NAMALWA (cell line): ENCODE measurements at regions not wholly inside any gene's neighbourhood (a gene's known extent, or its start where the extent isn't known, plus 50 kb on each side); places are given as distances from the start of the nearest gene placed in this dataset.
"Not testable (repeated sequence)": the region's sequence is repeated elsewhere in the genome, so short reads cannot be mapped to it uniquely, and the experiment has no call there.

ENCODE experiments used
- DNase-seq: peaks from one replicate; pipeline ENCODE4 v3.0.0-alpha.2; 2015; ENCODE audit warnings: low spot score

DNA sequence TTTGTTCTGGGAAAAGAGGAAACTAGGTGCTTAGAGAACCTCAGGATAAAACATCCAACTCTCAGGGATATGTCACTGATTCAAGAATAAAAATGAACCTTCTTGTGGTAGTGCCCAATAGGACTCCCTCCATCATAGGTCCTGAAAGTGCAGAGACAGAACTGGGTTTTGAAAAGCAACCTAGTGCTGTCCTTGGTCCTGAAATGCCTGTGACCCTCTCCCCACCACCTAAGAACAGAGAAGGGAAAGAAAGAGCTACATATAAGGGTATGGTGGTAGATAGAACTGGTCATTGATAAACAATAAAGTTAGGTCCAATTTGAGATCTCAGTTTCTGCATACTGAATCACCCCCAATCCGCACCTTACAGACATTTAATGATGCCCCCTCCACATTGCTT, 953.3 kb downstream of the XPNPEP1 start:
- DNase-seq, result peak; percentile 35

DNA sequence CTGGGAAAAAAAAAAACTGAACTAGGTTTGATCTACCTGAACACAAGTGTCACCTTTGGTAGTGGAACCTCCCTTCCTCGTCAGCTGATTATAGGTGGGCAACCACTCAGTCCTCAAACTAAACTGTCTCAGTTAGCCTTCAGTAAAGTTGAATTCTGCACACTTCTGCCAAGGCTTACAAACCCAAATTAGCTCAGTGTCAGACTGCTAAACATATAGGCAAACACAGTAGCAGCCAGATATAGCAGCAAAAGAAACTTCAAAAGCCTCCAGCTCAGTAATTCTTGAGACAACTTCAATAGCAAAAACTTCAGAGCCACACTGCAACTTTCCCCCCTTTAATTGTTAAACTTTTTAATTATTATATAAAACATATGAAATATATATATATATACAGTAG, 956.9 kb downstream of the XPNPEP1 start:
- DNase-seq, result no peak

DNA sequence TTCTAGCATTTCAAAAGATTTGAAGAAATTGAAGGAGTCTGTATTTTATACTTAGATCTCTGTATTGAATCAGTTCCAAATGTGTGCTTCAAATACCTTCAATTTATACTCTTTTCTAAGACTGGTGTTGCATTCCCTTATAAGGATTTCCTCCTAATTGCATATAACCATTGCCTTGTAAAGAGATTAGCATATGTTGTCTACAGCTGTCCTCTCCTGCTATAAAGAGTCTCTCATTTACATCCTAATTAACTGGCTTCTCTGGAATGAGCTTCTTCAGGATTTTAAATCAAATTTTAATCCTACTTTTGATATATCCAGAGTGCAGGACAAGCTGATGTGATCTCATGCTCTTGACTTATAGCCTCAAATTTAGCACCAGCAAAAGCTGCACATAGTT, 957.3 kb downstream of the XPNPEP1 start:
- DNase-seq, result no peak

DNA sequence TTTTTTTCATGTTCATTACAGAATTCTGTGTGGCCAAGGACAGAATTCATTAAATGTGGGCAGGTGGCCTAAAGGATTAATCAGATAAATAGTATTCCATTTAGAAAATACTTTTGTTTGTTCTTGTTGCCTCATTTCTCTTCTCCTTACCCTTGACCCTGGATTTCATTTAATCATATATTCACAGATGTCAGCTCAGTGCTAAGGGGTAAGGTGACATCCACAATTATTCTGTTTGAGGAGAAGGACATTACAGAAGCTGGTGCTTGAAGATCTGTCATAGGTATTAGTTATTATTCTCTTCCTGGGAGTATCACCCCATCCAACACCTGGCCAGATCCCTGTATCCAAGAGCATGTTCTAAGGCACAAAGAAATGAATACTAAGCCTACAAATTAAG, 961.1 kb downstream of the XPNPEP1 start:
- no peak for DNase-seq

DNA sequence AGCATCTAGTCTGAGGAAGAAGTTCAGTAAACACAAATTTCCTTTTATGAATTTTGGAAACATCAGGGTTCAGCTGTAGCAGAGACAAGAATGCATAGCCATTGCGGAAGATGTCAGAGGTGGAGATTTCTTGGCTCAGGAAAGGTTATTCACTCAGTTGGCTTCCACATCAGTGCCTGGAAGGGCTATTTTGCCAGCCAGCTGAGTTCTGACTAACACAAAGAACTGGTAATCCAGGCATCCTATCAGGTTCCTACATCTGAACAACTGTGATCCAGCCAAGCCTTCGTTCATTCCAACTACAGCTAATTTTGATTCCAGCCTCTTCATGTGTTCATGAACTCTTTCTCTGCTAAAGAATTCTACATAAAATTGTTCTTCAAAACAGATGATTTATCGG, 965.6 kb downstream of the XPNPEP1 start:
- DNase-seq, result no peak

DNA sequence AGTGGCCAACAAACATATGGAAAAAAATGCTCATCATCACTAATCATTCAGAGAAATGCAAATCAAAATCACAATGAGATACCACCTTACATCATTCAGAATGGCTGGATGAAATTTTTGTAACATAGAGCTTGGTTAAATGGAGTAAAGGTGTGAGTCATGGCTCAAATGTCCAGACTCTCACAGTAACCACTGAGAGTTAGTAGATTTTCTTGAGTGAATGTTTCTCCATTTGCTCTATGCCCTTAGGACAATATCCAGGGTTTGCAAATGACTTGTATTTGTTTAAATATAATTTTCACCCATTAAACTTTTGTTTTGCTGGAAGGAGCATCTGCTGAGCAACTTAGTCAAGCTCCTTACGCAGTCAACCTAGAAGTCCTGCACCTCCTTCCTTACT, 967.2 kb downstream of the XPNPEP1 start:
- no peak for DNase-seq

DNA sequence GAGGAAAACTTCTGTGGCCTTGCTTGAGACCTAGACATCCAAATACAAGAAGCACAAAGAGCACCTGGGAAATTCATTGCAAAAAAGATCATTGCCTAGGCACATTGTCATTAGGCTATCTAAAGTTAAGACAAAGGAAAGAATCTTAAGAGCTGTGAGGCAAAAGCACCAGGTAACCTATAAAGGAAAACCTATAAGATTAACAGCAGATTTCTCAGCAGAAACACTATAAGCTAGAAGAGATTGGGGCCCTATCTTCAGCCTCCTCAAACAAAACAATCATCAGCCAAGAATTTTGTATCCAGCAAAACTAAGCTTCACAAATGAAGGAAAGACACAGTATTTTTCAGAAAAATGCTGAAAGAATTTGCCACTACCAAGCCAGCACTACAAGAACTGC, 1003.3 kb downstream of the XPNPEP1 start:
- DNase-seq, result not testable (repeated sequence)

DNA sequence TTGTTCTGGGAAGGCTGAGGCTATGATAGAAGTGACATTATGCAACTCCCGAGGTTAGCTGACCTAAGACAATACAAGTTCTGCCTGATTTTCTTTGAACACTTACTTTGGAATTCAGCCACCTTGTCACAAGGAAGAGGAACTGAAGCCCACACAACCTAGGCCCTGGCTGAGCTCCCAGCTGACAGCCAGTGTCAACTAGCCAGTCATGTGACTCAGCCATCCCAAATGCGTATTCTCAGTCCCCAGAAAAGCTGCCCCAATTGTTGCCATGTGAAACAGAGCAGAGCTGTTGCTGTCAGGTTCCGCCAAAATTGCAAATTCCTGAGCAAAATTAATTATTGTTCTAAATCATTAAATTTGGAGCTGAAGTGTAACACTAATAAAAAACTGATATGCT, 1010.0 kb downstream of the XPNPEP1 start:
- no peak for DNase-seq

DNA sequence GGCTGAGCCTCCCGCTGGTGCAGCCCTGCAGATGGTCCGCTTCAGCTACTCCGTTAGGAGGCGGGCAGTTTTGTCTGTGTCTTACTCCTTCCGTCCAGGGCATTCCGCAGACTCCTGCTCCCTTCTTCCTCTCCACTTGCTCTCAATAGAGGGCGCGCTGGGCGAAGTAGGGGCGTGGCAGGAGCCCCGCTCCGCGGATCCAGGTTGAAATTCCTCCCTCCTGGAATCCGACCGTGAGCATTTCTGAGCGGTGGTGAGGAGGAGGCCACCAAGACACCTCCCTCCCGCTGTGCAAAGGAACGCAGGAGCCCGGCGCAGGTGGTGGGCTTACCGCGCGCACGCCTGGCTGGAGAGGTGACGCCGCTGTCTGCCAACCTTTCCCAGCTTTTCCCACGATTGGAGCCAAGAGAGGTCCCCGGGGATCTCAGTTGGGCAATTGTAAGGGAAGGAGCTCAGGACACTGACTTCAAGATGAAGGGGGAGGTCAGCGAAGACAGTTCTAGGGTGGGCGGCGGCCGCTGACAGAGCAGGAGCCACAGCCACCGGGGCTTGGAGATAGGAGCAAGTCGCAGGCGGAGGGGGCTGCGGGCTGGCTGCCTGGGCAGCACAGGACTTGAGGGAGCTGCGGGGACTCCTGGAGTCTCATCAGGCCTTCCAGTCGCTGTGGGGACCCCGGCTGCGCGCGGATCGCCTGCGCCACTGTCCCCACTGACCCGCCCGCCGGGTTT, 1011.3 kb downstream of the XPNPEP1 start:
- DNase-seq, result no peak

DNA sequence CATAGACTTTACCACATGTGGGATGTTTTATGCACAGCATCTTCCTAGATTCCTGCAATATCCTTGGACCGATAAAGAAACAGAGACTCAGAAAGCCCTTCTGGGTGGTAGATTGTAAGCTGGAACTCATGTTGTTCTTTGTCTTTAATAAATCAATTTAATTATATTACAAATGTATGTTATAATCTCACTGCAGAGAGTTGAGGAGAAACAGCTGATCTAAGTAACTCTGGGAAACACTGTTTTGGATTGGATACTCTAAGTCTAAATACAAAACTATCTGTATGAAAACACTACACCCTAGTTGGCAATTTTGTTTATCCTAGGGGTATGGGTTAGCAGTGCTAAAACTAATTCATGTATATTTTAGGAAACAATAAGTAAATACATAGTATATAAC, 1015.2 kb downstream of the XPNPEP1 start:
- no peak for DNase-seq

DNA sequence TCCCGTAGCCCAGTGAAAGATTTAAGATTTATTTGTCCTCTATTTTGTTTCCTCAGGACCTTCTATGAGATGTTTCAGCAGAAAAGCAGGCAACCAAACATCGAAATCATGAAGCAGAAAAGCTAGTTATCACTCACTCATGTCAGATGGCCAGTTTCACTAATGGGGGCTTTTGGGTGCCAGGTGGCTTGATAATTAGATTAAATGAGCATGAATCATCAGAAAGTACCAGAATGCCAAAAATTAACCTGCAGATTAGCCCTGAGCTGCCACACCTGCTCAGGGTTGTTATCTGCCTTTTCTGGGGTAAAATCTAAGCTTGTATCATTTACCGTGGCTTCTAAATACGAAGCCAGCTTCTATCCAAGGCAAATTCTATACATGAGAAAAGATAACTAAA, 1017.5 kb downstream of the XPNPEP1 start:
- no peak for DNase-seq

DNA sequence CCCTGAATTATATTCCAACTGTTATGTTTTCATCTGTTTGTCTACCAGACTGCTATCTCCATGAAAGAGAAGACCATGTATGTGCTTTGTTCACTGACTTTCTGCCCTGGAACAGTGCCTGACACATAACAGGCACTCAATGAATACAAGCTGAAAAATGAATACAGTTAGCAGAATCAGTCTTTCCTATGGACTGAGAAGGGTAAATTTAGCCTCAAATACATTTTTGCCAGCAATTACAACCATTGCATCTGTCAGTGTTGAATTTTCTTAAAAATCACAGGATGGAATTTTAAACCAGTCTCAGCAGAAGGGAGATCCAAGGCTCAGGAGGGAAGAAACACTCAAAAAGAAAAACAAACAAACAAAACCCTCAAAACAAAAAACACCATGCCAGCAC, 1018.1 kb downstream of the XPNPEP1 start:
- no peak for DNase-seq

DNA sequence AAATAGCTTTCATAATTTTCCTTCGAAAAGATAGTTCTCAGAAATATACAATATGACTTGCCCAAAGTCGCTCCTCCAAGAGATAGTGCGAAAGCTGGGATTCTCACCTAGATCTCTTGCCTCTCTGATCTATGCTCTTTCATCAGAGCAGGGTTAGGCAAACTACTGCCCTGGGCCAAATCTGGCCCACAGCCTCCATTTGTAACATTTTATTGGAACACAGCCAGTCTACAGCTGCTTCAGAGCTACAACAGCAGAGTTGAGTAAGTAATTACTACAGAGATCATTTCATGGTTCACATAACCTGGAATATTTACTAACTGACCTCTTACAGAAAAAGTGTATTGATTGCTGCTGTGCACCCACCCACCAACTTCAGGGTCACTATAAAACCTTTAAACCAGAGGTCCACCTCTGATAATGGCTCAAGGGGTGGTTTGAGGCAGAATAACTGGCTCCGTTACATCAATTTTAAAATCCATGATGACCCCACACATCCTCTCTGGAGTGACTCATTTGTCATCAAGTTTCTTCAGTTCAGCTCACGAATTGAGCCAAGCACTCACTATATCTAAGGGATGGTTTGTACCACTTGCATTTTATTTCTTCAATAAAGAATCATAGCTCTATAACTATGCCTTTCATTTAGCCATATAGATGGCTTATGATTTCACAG, 1019.0 kb downstream of the XPNPEP1 start:
- no peak for DNase-seq

DNA sequence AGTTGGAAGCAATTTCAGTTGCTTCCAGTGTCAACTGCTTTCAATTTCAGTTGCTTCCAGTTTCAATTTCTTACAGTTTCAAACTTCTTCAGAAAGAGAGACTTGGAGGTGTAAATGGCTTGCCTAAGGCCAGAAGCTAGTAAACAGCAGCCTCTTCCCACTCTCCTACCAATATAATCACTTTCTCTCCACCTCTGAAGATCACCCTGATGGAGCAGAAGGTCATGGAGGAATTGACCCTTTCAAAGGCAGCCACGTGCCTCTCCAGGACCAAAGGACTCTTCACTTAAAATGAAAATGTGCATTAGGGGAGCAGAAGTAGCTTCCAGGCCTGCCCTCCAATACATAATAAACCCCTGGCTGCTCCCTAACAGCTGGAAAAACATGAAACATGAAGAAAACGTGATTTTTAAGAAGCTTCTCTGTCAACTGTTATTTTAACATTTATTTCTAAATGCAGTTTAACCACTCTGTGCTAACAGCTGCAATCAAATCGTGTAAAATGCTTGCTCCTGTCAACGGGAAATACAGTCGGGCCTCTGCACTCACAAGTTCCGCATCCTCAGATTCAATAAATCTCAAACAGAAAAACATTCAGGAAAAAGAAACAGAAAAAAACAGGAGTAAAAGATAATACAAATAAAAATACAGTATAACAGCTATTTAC, 1020.6 kb downstream of the XPNPEP1 start:
- no peak for DNase-seq

DNA sequence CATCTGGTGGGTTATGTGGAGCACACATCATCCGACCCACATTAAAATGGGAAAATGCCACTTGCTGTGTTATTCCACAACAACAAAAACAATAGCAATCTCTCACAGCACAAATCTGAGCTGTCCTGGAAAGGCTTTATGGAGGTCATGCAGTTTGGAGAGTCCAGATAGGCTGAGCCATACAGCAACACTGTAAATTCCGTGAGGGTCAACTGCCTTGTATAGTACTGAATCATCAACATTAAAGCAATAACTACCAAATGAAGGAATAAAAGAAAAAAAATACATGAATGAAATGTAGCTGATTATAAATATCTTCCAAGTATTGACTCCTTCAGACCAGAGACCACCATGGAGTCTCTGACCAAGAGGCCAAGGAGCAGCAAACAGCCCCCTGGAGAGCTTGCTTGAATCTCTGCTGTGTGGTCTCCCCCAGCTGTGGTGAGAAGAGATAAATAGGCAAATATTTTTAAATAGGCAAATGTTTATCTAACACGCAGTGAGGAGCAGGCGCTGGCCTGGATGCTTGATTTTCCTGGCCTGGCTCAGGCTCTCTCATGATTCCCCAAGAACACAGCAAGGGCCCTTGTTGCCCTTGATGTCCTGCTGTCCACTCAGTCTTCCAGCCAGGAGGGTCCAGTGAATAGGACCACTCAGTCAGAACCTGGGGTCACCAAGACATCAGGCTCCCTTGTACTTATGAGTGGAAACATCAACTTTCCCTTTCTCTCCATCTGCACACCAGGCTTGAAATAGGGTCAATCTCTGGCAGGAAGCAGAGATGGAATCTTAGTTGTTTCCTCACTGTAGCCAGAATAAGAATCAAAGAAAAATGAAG, 1021.3 kb downstream of the XPNPEP1 start:
- DNase-seq, result no peak

DNA sequence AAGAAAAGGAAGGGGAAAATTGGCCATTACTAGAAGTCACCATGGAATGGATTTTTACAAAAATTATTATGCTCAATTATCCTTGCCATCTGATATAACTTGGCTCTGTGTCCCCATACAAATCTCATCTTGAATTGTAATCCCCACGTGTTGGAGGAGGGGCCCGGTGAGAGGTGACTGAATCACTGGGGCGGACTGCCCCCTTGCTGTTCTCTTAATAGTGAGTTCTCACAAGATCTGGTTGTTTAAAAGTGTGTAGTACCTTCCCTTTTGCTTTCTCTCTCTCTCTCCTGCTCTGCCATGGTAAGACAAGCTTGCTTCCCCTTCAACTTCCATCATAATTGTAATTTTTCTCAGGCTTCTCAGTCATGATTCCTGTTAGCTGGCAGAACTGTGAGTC, 1023.6 kb downstream of the XPNPEP1 start:
- DNase-seq, result no peak

DNA sequence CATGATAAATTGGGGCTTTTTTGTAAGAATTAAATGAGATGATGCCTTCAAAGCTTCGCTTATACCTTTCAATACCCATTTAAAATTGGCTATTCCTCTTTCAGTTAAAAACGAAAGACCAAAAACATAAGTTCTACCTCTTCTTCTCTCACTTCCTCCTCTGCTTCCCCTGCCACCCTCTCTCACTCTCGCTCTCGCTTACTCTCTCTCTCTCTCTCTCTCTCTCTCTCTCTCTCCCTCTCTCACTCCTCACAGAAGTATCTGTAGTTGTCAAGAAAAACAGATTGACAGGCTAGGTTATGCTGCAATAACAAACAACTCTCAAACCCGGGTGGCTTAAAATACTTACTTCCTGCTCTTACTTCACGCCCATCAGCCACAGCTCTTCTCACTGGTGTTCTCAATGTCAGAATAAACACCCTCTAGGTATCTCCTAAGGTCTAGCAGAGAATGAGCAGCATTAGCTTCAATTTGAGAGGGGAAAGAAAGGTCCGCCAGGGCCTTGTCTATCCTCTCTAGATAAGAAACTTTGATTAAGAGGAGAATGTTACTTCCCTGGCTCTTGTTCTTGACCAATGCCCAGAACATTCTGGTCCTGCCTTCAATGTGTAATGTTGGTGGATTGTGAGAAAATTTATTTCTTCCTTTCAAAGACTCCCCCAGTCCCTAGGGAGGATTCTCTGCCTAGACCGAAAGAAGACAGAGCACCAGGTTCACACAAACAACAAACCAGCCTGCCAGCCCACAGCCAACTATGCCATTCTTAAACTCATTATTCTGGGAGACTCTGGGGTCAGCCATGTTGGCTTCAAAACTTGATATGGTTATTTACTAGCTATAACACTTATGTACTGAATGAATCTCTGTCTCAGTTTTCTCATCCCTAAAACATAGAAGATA, 1028.7 kb downstream of the XPNPEP1 start:
- peak; percentile 27 for DNase-seq

DNA sequence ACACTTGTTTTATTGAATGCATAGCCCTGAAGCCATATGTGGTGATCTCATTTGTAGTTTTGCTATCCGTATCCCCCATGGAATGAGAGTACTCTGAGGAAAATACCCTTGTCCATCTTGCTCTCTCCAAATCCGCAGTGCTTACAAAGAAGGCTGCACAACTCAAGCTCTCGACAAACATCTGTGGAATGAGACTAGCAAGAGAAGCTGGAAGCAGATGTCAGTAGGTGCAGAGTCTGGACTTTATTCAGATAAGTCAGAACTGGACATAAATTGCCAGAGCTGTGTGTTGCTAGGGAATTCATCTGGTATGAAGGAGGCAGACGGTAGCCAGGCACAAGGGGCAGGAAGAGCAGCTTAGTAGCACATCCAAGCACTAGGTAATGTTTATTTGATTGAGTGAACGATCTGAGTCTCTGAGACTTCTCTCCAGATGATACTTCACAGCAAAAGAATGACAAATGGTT, 1046.2 kb downstream of the XPNPEP1 start:
- DNase-seq, result no peak

DNA sequence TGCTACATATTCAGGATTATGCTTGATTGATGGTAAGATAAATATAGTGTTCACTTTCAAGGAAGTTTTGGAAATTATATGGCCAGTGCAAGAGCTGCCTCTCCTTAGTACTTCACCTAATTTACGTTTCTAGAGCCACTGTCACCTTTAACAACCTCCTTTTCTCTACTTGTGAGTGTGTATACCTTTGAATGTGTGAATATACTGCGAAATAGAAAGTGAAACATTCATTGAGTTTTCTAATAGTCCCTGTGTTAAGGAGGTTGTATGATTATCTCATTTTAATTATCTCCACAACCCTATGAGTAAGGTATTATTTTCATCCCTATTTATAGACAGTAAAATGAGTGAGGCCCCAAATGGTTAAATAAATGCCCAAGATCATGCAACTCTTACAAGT, 1050.5 kb downstream of the XPNPEP1 start:
- DNase-seq, result no peak

DNA sequence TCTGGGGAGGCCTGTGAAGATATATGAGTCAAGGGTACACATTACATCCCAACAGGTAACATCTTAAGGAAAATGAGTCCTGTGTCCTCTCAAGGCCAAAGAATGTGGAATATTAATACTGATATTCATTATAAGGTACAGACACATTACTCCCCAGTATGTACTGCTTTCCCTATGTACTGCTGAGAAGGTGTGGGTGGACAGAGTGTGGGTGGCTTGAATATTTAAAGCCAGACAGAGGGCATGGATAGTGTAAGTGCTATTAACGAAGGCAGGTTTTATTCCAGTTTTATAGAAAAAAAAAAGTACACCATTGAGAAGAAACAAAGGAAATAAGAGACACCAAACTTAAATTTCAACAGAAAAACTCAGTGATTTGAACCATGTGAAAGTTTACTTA, 1054.4 kb downstream of the XPNPEP1 start:
- no peak for DNase-seq

DNA sequence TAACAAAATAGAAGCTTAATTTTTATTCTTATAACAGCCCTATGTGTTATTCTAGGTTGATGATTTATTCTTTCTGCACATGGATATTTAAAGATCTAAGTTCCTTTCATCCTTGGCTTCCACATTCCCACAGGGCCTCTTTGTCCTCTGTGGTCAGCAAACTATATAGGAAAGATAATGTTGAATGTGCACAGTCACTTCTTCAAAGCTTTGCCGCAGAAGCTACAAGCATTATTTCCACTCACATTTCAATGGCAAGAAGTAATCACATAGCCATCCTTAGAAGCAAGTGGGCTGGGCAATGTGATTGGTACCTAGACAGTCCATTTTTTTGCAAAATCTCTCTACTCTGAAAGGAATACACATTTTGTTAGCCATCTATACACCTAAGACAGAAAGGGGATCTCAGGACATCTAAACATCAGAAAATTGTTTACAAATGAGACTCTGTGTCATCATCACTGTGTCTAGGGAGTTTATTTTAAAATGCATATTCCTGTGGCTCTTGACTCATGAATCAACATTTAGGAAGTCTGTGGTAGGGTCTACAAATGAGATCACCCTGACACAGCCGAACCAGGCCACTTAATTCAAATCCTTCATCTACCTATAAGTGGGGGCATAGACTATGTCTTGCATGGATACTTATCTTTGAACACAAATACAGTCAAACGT, 1060.5 kb downstream of the XPNPEP1 start:
- no peak for DNase-seq
